H9 (cell line): ENCODE measurements at regions not wholly inside any gene's neighbourhood (a gene's known extent, or its start where the extent isn't known, plus 50 kb on each side); places are given as distances from the start of the nearest gene placed in this dataset.

Experiments
- DNase-seq: peaks from one replicate; pipeline ENCODE4 v3.0.0-alpha.2; 2017
- H2AFZ ChIP-seq: one replicate; pipeline ENCODE4 v1.6.1; 2013; ENCODE audit warnings: mild to moderate bottlenecking, low read length, control low read depth, moderate library complexity
- H2AK5ac ChIP-seq: 2 replicates; pipeline ENCODE4 v1.6.1; 2013; ENCODE audit warnings: low read length, control low read depth, mixed read lengths; ENCODE audit not compliant: insufficient read length
- H2BK120ac ChIP-seq: one replicate; pipeline ENCODE4 v1.6.1; 2013; ENCODE audit warnings: low read depth, mild to moderate bottlenecking, low read length, control low read depth, inconsistent platforms; ENCODE audit not compliant: poor library complexity, severe bottlenecking
- H2BK12ac ChIP-seq: 2 replicates; pipeline ENCODE4 v1.6.1; 2013; ENCODE audit warnings: low read length, control low read depth, mixed read lengths, low read depth; ENCODE audit not compliant: insufficient read length
- H2BK15ac ChIP-seq: 2 replicates; pipeline ENCODE4 v1.6.1; 2013; ENCODE audit warnings: low read depth, low read length, control low read depth
- H2BK20ac ChIP-seq: one replicate; pipeline ENCODE4 v1.6.1; 2013; ENCODE audit warnings: low read depth, mild to moderate bottlenecking, low read length, control low read depth, inconsistent platforms; ENCODE audit not compliant: poor library complexity, severe bottlenecking
- H2BK5ac ChIP-seq: 2 replicates; pipeline ENCODE4 v1.6.1; 2013; ENCODE audit warnings: low read length, control low read depth, mixed read lengths; ENCODE audit not compliant: insufficient read length
- H3K14ac ChIP-seq: 2 replicates; pipeline ENCODE4 v1.6.1; 2013; ENCODE audit warnings: low read length, control low read depth; ENCODE audit not compliant: insufficient read depth
- H3K18ac ChIP-seq: 2 replicates; pipeline ENCODE4 v1.6.1; 2013; ENCODE audit warnings: low read depth, mild to moderate bottlenecking, mixed read lengths, low read length, control low read depth; ENCODE audit not compliant: insufficient read length
- H3K23ac ChIP-seq: 2 replicates; pipeline ENCODE4 v1.6.1; 2013; ENCODE audit warnings: low read length, control low read depth, mixed read lengths, low read depth; ENCODE audit not compliant: insufficient read length
- H3K23me2 ChIP-seq: 2 replicates; pipeline ENCODE4 v1.6.1; 2013; ENCODE audit warnings: low read depth, mild to moderate bottlenecking, mixed read lengths, low read length, control low read depth; ENCODE audit not compliant: insufficient read length, poor library complexity, severe bottlenecking
- H3K27ac ChIP-seq: 2 replicates; pipeline ENCODE4 v1.5.1; 2013; ENCODE audit warnings: low read length, control low read depth, mixed read lengths, low read depth; ENCODE audit not compliant: insufficient read length
- H3K27me3 ChIP-seq: 2 replicates; pipeline ENCODE4 v1.6.1; 2013; ENCODE audit warnings: low read length, control low read depth, inconsistent platforms; ENCODE audit not compliant: insufficient read depth
- H3K4ac ChIP-seq: 2 replicates; pipeline ENCODE4 v1.6.1; 2013; ENCODE audit warnings: low read depth, mild to moderate bottlenecking, control low read depth, inconsistent platforms, low read length, moderate library complexity
- H3K4me1 ChIP-seq: 2 replicates; pipeline ENCODE4 v1.6.1; 2013; ENCODE audit warnings: low read length, control low read depth, inconsistent platforms; ENCODE audit not compliant: insufficient read depth
- H3K4me2 ChIP-seq: 2 replicates; pipeline ENCODE4 v1.6.1; 2013; ENCODE audit warnings: low read length, control low read depth, mixed read lengths; ENCODE audit not compliant: insufficient read length, insufficient read depth
- H3K56ac ChIP-seq: 2 replicates; pipeline ENCODE4 v1.6.1; 2013; ENCODE audit warnings: low read depth, mild to moderate bottlenecking, mixed read lengths, low read length, control low read depth; ENCODE audit not compliant: insufficient read length
- H3K79me1 ChIP-seq: 2 replicates; pipeline ENCODE4 v1.6.1; 2013; ENCODE audit warnings: low read depth, mild to moderate bottlenecking, moderate library complexity, low read length, control low read depth, inconsistent platforms; ENCODE audit not compliant: insufficient read depth, poor library complexity, severe bottlenecking
- H3K79me2 ChIP-seq: 2 replicates; pipeline ENCODE4 v1.6.1; 2013; ENCODE audit warnings: low read length, control low read depth, inconsistent platforms; ENCODE audit not compliant: insufficient read depth
- H3K9ac ChIP-seq: 2 replicates; pipeline ENCODE4 v1.6.1; 2013; ENCODE audit warnings: low read length, control low read depth, mixed read lengths; ENCODE audit not compliant: insufficient read length; ENCODE audit errors: extremely low read depth
- H3K9me3 ChIP-seq: one replicate; pipeline ENCODE4 v1.6.1; 2013; ENCODE audit warnings: low read depth, low read length, inconsistent platforms; ENCODE audit not compliant: control insufficient read depth
- H3T11ph ChIP-seq: one replicate; pipeline ENCODE4 v1.6.1; 2013; ENCODE audit warnings: mild to moderate bottlenecking, low read length, control low read depth, inconsistent platforms
- H4K20me1 ChIP-seq: one replicate; pipeline ENCODE4 v1.6.1; 2013; ENCODE audit not compliant: control insufficient read depth, insufficient read length, insufficient read depth
- H4K5ac ChIP-seq: 2 replicates; pipeline ENCODE4 v1.6.1; 2013; ENCODE audit warnings: low read depth, mild to moderate bottlenecking, mixed read lengths, low read length, control low read depth; ENCODE audit not compliant: insufficient read length
- H4K8ac ChIP-seq: replicated peaks from 2 replicates; pipeline ENCODE4 v1.6.1; 2013; ENCODE audit warnings: low read length, control low read depth, mixed read lengths, low read depth; ENCODE audit not compliant: insufficient read length
- H4K91ac ChIP-seq: 2 replicates; pipeline ENCODE4 v1.6.1; 2013; ENCODE audit warnings: low read depth, mild to moderate bottlenecking, moderate library complexity, mixed read lengths, low read length, control low read depth; ENCODE audit not compliant: insufficient read length
- H3K27ac Mint-ChIP-seq, 3 experiments: 2 replicates in 2 of 3; 3 replicates in 1 of 3; pipeline ENCODE4 v1.8.0; 2020 to 2021; ENCODE audit warnings: mixed read lengths in 3 of 3, mild to moderate bottlenecking in 1 of 3, moderate library complexity in 1 of 3
- H3K27me3 Mint-ChIP-seq: 2 replicates; pipeline ENCODE4 v1.8.0; 2021; ENCODE audit warnings: low read depth, mild to moderate bottlenecking, moderate library complexity, mixed read lengths
- H3K36me3 Mint-ChIP-seq, 3 experiments: 2 replicates in 2 of 3; 3 replicates in 1 of 3; pipeline ENCODE4 v1.8.0; 2020 to 2021; ENCODE audit warnings: low read depth in 3 of 3, mixed read lengths in 3 of 3; ENCODE audit not compliant: insufficient read depth in 1 of 3
- H3K4me1 Mint-ChIP-seq, 2 experiments: 2 replicates each; pipeline ENCODE4 v1.8.0; 2020; ENCODE audit warnings: mixed read lengths in 2 of 2
- H3K4me3 Mint-ChIP-seq, 2 experiments: 2 replicates in 1 of 2; 3 replicates in 1 of 2; pipeline ENCODE4 v1.8.0; 2020 to 2021; ENCODE audit warnings: mild to moderate bottlenecking in 2 of 2, mixed read lengths in 2 of 2, moderate library complexity in 1 of 2
- H3K9me3 Mint-ChIP-seq, 2 experiments: 2 replicates in 1 of 2; 3 replicates in 1 of 2; pipeline ENCODE4 v1.8.0; 2020; ENCODE audit warnings: mild to moderate bottlenecking in 2 of 2, mixed read lengths in 2 of 2, moderate library complexity in 1 of 2
- WGBS: extraction: QIAGEN DNeasy Blood & Tissue Kit; methylation state at CpG from one replicate; pipeline ENCODE4 v1.1.7; 2013; ENCODE audit warnings: missing lambda C conversion rate, low lambda C conversion rate, mixed read lengths; ENCODE audit not compliant: insufficient read length; ENCODE audit errors: extremely low coverage; 5-methylcytosine and 5-hydroxymethylcytosine counted together
- TF ChIP-seq, protein P1 (sequence below): fragments of 200-600 bp; sonication (generic); conservative IDR thresholded peaks from 3 replicates; pipeline ENCODE4 v1.8.0; 2021; ENCODE audit warnings: antibody characterized with exemption, mild to moderate bottlenecking

DNA sequence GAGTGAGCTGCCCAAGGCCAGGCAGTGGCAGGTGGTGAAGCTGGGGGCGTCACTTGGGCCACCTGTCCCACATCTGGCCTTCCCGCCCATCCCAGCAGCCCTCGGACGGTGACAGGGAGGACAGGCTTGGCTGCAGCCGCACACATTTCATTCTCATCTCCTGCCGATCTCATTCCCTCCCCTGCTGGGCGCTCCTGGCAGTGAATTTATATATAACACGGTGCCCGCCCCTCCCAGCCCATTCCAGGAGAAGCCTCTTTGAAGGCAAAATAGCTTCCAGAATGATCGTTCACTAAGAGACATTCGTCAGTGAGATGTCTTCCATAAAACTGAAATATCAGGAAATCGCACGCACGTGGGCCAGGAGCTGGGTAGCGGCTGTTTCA lies 861.3 kb downstream of the TBC1D22A start:
- Histone ChIP-seq H3K18ac (no peak overlapping the region), H2AK5ac (no peak overlapping the region), H3K9me3 (no peaks in the 10 kb centered on the region), H4K20me1 (no peaks in the 10 kb centered on the region), H4K8ac (no peak overlapping the region), H3K79me2 (no peaks in the 10 kb centered on the region), H3T11ph (no peak overlapping the region), H3K23me2 (no peaks in the 10 kb centered on the region), H4K5ac (no peak overlapping the region), H3K27ac (no peak overlapping the region), H2AFZ (no peak overlapping the region), H2BK12ac (no peak overlapping the region), H2BK20ac (no peak overlapping the region), H3K9ac (no peak overlapping the region), H3K4ac (no peak overlapping the region), H2BK5ac (no peak overlapping the region), H3K56ac (no peak overlapping the region), H2BK120ac (no peak overlapping the region), H2BK15ac (no peak overlapping the region), H3K4me1 (no peaks in the 10 kb centered on the region), H3K79me1 (no peaks in the 10 kb centered on the region), H3K4me2 (no peak overlapping the region), H3K14ac (no peak overlapping the region), H3K23ac (no peak overlapping the region), H3K27me3 (no peaks in the 10 kb centered on the region), H4K91ac (no peak overlapping the region)
- H3K4me1 Mint-ChIP-seq: no peaks in the 10 kb centered on the region
- WGBS: no CpG with 5 or more reads among the region's 15 CpGs
- H3K27ac Mint-ChIP-seq: no peak overlapping the region
- H3K4me3 Mint-ChIP-seq: no peak overlapping the region
- TF ChIP-seq, protein P1, sequence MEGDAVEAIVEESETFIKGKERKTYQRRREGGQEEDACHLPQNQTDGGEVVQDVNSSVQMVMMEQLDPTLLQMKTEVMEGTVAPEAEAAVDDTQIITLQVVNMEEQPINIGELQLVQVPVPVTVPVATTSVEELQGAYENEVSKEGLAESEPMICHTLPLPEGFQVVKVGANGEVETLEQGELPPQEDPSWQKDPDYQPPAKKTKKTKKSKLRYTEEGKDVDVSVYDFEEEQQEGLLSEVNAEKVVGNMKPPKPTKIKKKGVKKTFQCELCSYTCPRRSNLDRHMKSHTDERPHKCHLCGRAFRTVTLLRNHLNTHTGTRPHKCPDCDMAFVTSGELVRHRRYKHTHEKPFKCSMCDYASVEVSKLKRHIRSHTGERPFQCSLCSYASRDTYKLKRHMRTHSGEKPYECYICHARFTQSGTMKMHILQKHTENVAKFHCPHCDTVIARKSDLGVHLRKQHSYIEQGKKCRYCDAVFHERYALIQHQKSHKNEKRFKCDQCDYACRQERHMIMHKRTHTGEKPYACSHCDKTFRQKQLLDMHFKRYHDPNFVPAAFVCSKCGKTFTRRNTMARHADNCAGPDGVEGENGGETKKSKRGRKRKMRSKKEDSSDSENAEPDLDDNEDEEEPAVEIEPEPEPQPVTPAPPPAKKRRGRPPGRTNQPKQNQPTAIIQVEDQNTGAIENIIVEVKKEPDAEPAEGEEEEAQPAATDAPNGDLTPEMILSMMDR: no peak
- no peak for DNase-seq
- H3K27me3 Mint-ChIP-seq: peaks cover 12% of the 10 kb centered on the region
- peaks cover 0 to 23% of the 10 kb centered on the region in 2 experiments; a peak in 2 of 5 replicates for H3K9me3 Mint-ChIP-seq
- peaks cover 0 to 1% (median 0%) of the 10 kb centered on the region in 3 experiments; a peak in 1 of 7 replicates for H3K36me3 Mint-ChIP-seq
